ENCODE measurements at regions not wholly inside any gene's neighbourhood (a gene's known extent, or its start where the extent isn't known, plus 50 kb on each side); places are given as distances from the start of the nearest gene placed in this dataset.

GRCh38 chr1:222090103-222090502, 348.2 kb upstream of the DUSP10 start:
- Histone ChIP-seq H3K36me3 (ENCODE audit: insufficient read depth, low read depth, low read length) (no peaks in the 10 kb centered on the region), H3K9me3 (ENCODE audit: insufficient read depth, low read depth, low read length) (no peaks in the 10 kb centered on the region), H3K27ac (ENCODE audit: low read length) (no peak overlapping the region), H3K9ac (ENCODE audit: low read depth, low read length) (no peak overlapping the region), H3K4me3 (ENCODE audit: low read length) (no peak overlapping the region), H3K4me1 (ENCODE audit: insufficient read depth, low read length) (no peaks in the 10 kb centered on the region; the same call in 1 of the 2 replicates), H3K27me3 (ENCODE audit: insufficient read depth, low read length) (no peaks in the 10 kb centered on the region)

GRCh38 chr1:222087221-222087920, 345.5 kb upstream of the DUSP10 start:
- Histone ChIP-seq H3K36me3 (ENCODE audit: insufficient read depth, low read depth, low read length) (no peaks in the 10 kb centered on the region), H3K9me3 (ENCODE audit: insufficient read depth, low read depth, low read length) (0 out of 2 replicates have a peak, but pooled peaks cover 4% of the 10 kb centered on the region), H3K4me3 (ENCODE audit: low read length) (no peak overlapping the region), H3K27me3 (ENCODE audit: insufficient read depth, low read length) (no peaks in the 10 kb centered on the region), H3K9ac (ENCODE audit: low read depth, low read length) (no peak overlapping the region), H3K4me1 (ENCODE audit: insufficient read depth, low read length) (no peaks in the 10 kb centered on the region; the same call in 1 of the 2 replicates), H3K27ac (ENCODE audit: low read length) (no peak overlapping the region)

GRCh38 chr1:222084996-222085395, 343.1 kb upstream of the DUSP10 start:
- H3K27ac ChIP-seq (ENCODE audit: low read length): no peak overlapping the region
- H3K36me3 ChIP-seq (ENCODE audit: insufficient read depth, low read depth, low read length): no peaks in the 10 kb centered on the region
- H3K9ac ChIP-seq (ENCODE audit: low read depth, low read length): no peak overlapping the region

GRCh38 chr1:222084048-222084447, 342.2 kb upstream of the DUSP10 start:
- 0 out of 2 replicates have a peak, but pooled peaks cover 4% of the 10 kb centered on the region for H3K9me3 ChIP-seq (ENCODE audit: insufficient read depth, low read depth, low read length)
- no peaks in the 10 kb centered on the region for H3K27me3 ChIP-seq (ENCODE audit: insufficient read depth, low read length)
- no peak overlapping the region for H3K4me3 ChIP-seq (ENCODE audit: low read length)
- no peaks in the 10 kb centered on the region for H3K4me1 ChIP-seq (ENCODE audit: insufficient read depth, low read length)
- H3K36me3 ChIP-seq (ENCODE audit: insufficient read depth, low read depth, low read length): no peaks in the 10 kb centered on the region
- H3K27ac ChIP-seq (ENCODE audit: low read length): no peak overlapping the region
- H3K9ac ChIP-seq (ENCODE audit: low read depth, low read length): no peak overlapping the region

More at GRCh38 chr1:222084996-222085395, 343.1 kb upstream of the DUSP10 start:
- Histone ChIP-seq H3K9me3 (ENCODE audit: insufficient read depth, low read depth, low read length) (0 out of 2 replicates have a peak, but pooled peaks cover 4% of the 10 kb centered on the region), H3K27me3 (ENCODE audit: insufficient read depth, low read length) (no peaks in the 10 kb centered on the region), H3K4me1 (ENCODE audit: insufficient read depth, low read length) (no peaks in the 10 kb centered on the region; the same call in 1 of the 2 replicates), H3K4me3 (ENCODE audit: low read length) (no peak overlapping the region)

GRCh38 chr1:222081859-222082258, 340.0 kb upstream of the DUSP10 start:
- H3K36me3 ChIP-seq (ENCODE audit: insufficient read depth, low read depth, low read length): no peaks in the 10 kb centered on the region
- H3K4me3 ChIP-seq (ENCODE audit: low read length): no peak overlapping the region
- H3K9me3 ChIP-seq (ENCODE audit: insufficient read depth, low read depth, low read length): 0 out of 2 replicates have a peak, but pooled peaks cover 4% of the 10 kb centered on the region
- H3K9ac ChIP-seq (ENCODE audit: low read depth, low read length): no peak overlapping the region
- H3K4me1 ChIP-seq (ENCODE audit: insufficient read depth, low read length): peaks cover 8% of the 10 kb centered on the region; the same call in 1 of the 2 replicates
- no peaks in the 10 kb centered on the region for H3K27me3 ChIP-seq (ENCODE audit: insufficient read depth, low read length)
- H3K27ac ChIP-seq (ENCODE audit: low read length): no peak overlapping the region

- Histone ChIP-seq H3K9me3 (ENCODE audit: insufficient read depth, low read depth, low read length) (0 out of 2 replicates have a peak, but pooled peaks cover under 1% of the 10 kb centered on the region), H3K27me3 (ENCODE audit: insufficient read depth, low read length) (no peaks in the 10 kb centered on the region), H3K27ac (ENCODE audit: low read length) (no peak overlapping the region), H3K4me3 (ENCODE audit: low read length) (no peak overlapping the region), H3K9ac (ENCODE audit: low read depth, low read length) (no peak overlapping the region), H3K36me3 (ENCODE audit: insufficient read depth, low read depth, low read length) (no peaks in the 10 kb centered on the region), H3K4me1 (ENCODE audit: insufficient read depth, low read length) (peaks cover 10% of the 10 kb centered on the region; the same call in 1 of the 2 replicates)
Observed at GRCh38 chr1:222079566-222079965, 337.7 kb upstream of the DUSP10 start.

GRCh38 chr1:222077206-222077605, 335.3 kb upstream of the DUSP10 start:
- H3K4me1 ChIP-seq (ENCODE audit: insufficient read depth, low read length): peaks cover 10% of the 10 kb centered on the region; the same call in 1 of the 2 replicates
- no peaks in the 10 kb centered on the region for H3K36me3 ChIP-seq (ENCODE audit: insufficient read depth, low read depth, low read length)
- no peak overlapping the region for H3K9ac ChIP-seq (ENCODE audit: low read depth, low read length)
- no peaks in the 10 kb centered on the region for H3K9me3 ChIP-seq (ENCODE audit: insufficient read depth, low read depth, low read length)
- no peaks in the 10 kb centered on the region for H3K27me3 ChIP-seq (ENCODE audit: insufficient read depth, low read length)
- H3K4me3 ChIP-seq (ENCODE audit: low read length): no peak overlapping the region
- no peak overlapping the region for H3K27ac ChIP-seq (ENCODE audit: low read length)

GRCh38 chr1:222074317-222074716, 332.4 kb upstream of the DUSP10 start:
- Histone ChIP-seq H3K9ac (ENCODE audit: low read depth, low read length) (no peak overlapping the region), H3K36me3 (ENCODE audit: insufficient read depth, low read depth, low read length) (no peaks in the 10 kb centered on the region), H3K9me3 (ENCODE audit: insufficient read depth, low read depth, low read length) (no peaks in the 10 kb centered on the region), H3K27ac (ENCODE audit: low read length) (no peak overlapping the region), H3K4me1 (ENCODE audit: insufficient read depth, low read length) (peaks cover 28% of the 10 kb centered on the region), H3K4me3 (ENCODE audit: low read length) (no peak overlapping the region), H3K27me3 (ENCODE audit: insufficient read depth, low read length) (no peaks in the 10 kb centered on the region)

- Histone ChIP-seq H3K9me3 (ENCODE audit: insufficient read depth, low read depth, low read length) (no peaks in the 10 kb centered on the region), H3K36me3 (ENCODE audit: insufficient read depth, low read depth, low read length) (no peaks in the 10 kb centered on the region), H3K27me3 (ENCODE audit: insufficient read depth, low read length) (no peaks in the 10 kb centered on the region), H3K4me3 (ENCODE audit: low read length) (no peak overlapping the region), H3K27ac (ENCODE audit: low read length) (no peak overlapping the region), H3K4me1 (ENCODE audit: insufficient read depth, low read length) (peaks cover 28% of the 10 kb centered on the region), H3K9ac (ENCODE audit: low read depth, low read length) (no peak overlapping the region)
Observed at GRCh38 chr1:222073307-222073995, 331.6 kb upstream of the DUSP10 start.

- no peaks in the 10 kb centered on the region for H3K36me3 ChIP-seq (ENCODE audit: insufficient read depth, low read depth, low read length)
- no peak overlapping the region for H3K27ac ChIP-seq (ENCODE audit: low read length)
- H3K9ac ChIP-seq (ENCODE audit: low read depth, low read length): peak overlapping the region; percentile 8; the same call in 1 of the 2 replicates
- H3K4me1 ChIP-seq (ENCODE audit: insufficient read depth, low read length): peaks cover 18% of the 10 kb centered on the region
- no peaks in the 10 kb centered on the region for H3K9me3 ChIP-seq (ENCODE audit: insufficient read depth, low read depth, low read length)
- H3K27me3 ChIP-seq (ENCODE audit: insufficient read depth, low read length): no peaks in the 10 kb centered on the region
- H3K4me3 ChIP-seq (ENCODE audit: low read length): peak overlapping the region; percentile 38; the same call in 1 of the 2 replicates
Observed at GRCh38 chr1:222071387-222071786, 329.5 kb upstream of the DUSP10 start.

- H3K4me1 ChIP-seq (ENCODE audit: insufficient read depth, low read length): peaks cover 18% of the 10 kb centered on the region
- H3K9ac ChIP-seq (ENCODE audit: low read depth, low read length): no peak overlapping the region
- peaks cover 15% of the 10 kb centered on the region for H3K9me3 ChIP-seq (ENCODE audit: insufficient read depth, low read depth, low read length)
- no peaks in the 10 kb centered on the region for H3K36me3 ChIP-seq (ENCODE audit: insufficient read depth, low read depth, low read length)
- no peaks in the 10 kb centered on the region for H3K27me3 ChIP-seq (ENCODE audit: insufficient read depth, low read length)
- H3K27ac ChIP-seq (ENCODE audit: low read length): no peak overlapping the region
- no peak overlapping the region for H3K4me3 ChIP-seq (ENCODE audit: low read length)
Observed at GRCh38 chr1:222068937-222069336, 327.0 kb upstream of the DUSP10 start.

GRCh38 chr1:222068101-222068500, 326.2 kb upstream of the DUSP10 start:
- H3K9ac ChIP-seq (ENCODE audit: low read depth, low read length): no peak overlapping the region
- peaks cover 18% of the 10 kb centered on the region for H3K4me1 ChIP-seq (ENCODE audit: insufficient read depth, low read length)
- H3K36me3 ChIP-seq (ENCODE audit: insufficient read depth, low read depth, low read length): no peaks in the 10 kb centered on the region
- H3K9me3 ChIP-seq (ENCODE audit: insufficient read depth, low read depth, low read length): peaks cover 15% of the 10 kb centered on the region
- H3K4me3 ChIP-seq (ENCODE audit: low read length): no peak overlapping the region
- H3K27me3 ChIP-seq (ENCODE audit: insufficient read depth, low read length): no peaks in the 10 kb centered on the region
- H3K27ac ChIP-seq (ENCODE audit: low read length): no peak overlapping the region

Measured in iPS-20b (cell line).